H1 (cell line): ENCODE measurements at regions not wholly inside any gene's neighbourhood (a gene's known extent, or its start where the extent isn't known, plus 50 kb on each side); places are given as distances from the start of the nearest gene placed in this dataset.

Source experiments
- CTCF ChIA-PET: fragments of 300-600 bp; sonication (Branson Sonifier 250); formaldehyde crosslinking; loops from one replicate; lab custom pipeline; 2021; ENCODE audit not compliant: partially characterized antibody; lab: Charles Lee
- POLR2A ChIA-PET: fragments of 300-600 bp; sonication (Branson Sonifier 250); formaldehyde crosslinking; loops from one replicate; lab custom pipeline; 2021; ENCODE audit warnings: inconsistent platforms; ENCODE audit not compliant: partially characterized antibody; lab: Charles Lee
- DNase-seq, 2 experiments: peaks; one replicate each; pipeline versions ENCODE4 v3.0.0 to v3.0.0-alpha.2; 2010 to 2022; ENCODE audit warnings: low spot score in 2 of 2, low read depth in 1 of 2, mixed read lengths in 1 of 2
- FAIRE-seq: peaks from 2 replicates; lab custom pipeline; 2011; peaks lifted over from hg19 to GRCh38; lab: Jason Lieb, UNC
- H2AFZ ChIP-seq: 2 replicates; pipeline ENCODE4 v1.8.1; 2012; ENCODE audit warnings: low read length, inconsistent platforms
- H2AK5ac ChIP-seq: 2 replicates; pipeline ENCODE4 v1.6.1; 2013; ENCODE audit warnings: low read depth, low read length
- H2BK120ac ChIP-seq: replicated peaks from 2 replicates; pipeline ENCODE3; 2013; ENCODE audit warnings: low read depth, low read length, inconsistent platforms
- H2BK12ac ChIP-seq: 2 replicates; pipeline ENCODE4 v1.6.1; 2013; ENCODE audit warnings: low read depth, low read length
- H2BK15ac ChIP-seq: 2 replicates; pipeline ENCODE4 v1.6.1; 2013; ENCODE audit warnings: low read length
- H2BK20ac ChIP-seq: 2 replicates; pipeline ENCODE4 v1.6.1; 2013; ENCODE audit warnings: low read length
- H2BK5ac ChIP-seq: 2 replicates; pipeline ENCODE4 v1.6.1; 2013; ENCODE audit warnings: low read depth, low read length
- H3K14ac ChIP-seq: 2 replicates; pipeline ENCODE4 v1.6.1; 2013; ENCODE audit warnings: inconsistent platforms; ENCODE audit not compliant: insufficient read length
- H3K18ac ChIP-seq: 2 replicates; pipeline ENCODE4 v1.6.1; 2013; ENCODE audit warnings: low read length; ENCODE audit errors: extremely low read depth
- H3K23ac ChIP-seq: 2 replicates; pipeline ENCODE4 v1.6.1; 2013; ENCODE audit warnings: inconsistent platforms; ENCODE audit not compliant: insufficient read length
- H3K23me2 ChIP-seq: 2 replicates; pipeline ENCODE4 v1.6.1; 2013; ENCODE audit warnings: low read depth, low read length
- H3K27ac ChIP-seq: 2 replicates; pipeline ENCODE4 v1.6.1; 2011; ENCODE audit warnings: low read depth, low read length, inconsistent platforms
- H3K27me3 ChIP-seq, 4 experiments: replicated peaks in 1 of 4; 1 replicate in 1 of 4; 2 replicates in 3 of 4; pipeline versions ENCODE4 v1.6.1 to v1.8.1; 2011 to 2013; ENCODE audit warnings: low read length in 3 of 4, mild to moderate bottlenecking in 3 of 4, inconsistent platforms in 2 of 4, mixed read lengths in 2 of 4, moderate library complexity in 1 of 4; ENCODE audit not compliant: control insufficient read depth in 3 of 4, insufficient read depth in 3 of 4; ENCODE audit errors: extremely low read depth in 1 of 4
- H3K36me3 ChIP-seq, 4 experiments: 2 replicates each; pipeline versions ENCODE4 v1.6.1 to v1.8.1; 2011 to 2013; ENCODE audit warnings: mild to moderate bottlenecking in 4 of 4, low read length in 3 of 4, moderate library complexity in 2 of 4, control low read depth in 1 of 4, inconsistent platforms in 1 of 4; ENCODE audit not compliant: insufficient read depth in 4 of 4, control insufficient read depth in 2 of 4
- H3K4ac ChIP-seq: replicated peaks from 2 replicates; pipeline ENCODE3; 2013; ENCODE audit warnings: low read length, low read depth, mixed read lengths, inconsistent platforms; ENCODE audit not compliant: insufficient read length
- H3K4me1 ChIP-seq, 4 experiments: replicated peaks in 1 of 4; 1 replicate in 1 of 4; 2 replicates in 3 of 4; pipeline versions ENCODE4 v1.6.1 to v1.8.1; 2011 to 2013; ENCODE audit warnings: low read length in 3 of 4, inconsistent platforms in 2 of 4, mixed read lengths in 1 of 4; ENCODE audit not compliant: insufficient read depth in 4 of 4, control insufficient read depth in 3 of 4
- H3K4me2 ChIP-seq, 2 experiments: 2 replicates each; pipeline versions ENCODE4 v1.6.1 to v1.8.1; 2011 to 2013; ENCODE audit warnings: low read depth in 2 of 2, low read length in 2 of 2, control low read depth in 1 of 2, inconsistent platforms in 1 of 2, mild to moderate bottlenecking in 1 of 2; ENCODE audit not compliant: insufficient read depth in 1 of 2
- H3K4me3 ChIP-seq, 4 experiments: fragments of 200-600, 300-600 bp in 1 of 4; sonication (generic), shearing (Covaris generic), sonication (Bioruptor Twin) in 1 of 4; 2 replicates each; pipeline versions ENCODE4 v1.5.1 to v1.8.1; 2011 to 2016; ENCODE audit warnings: low read length in 4 of 4, low read depth in 3 of 4, control low read depth in 2 of 4, inconsistent platforms in 2 of 4, mild to moderate bottlenecking in 2 of 4, mixed read lengths in 1 of 4, moderate library complexity in 1 of 4; ENCODE audit not compliant: insufficient read depth in 2 of 4; ENCODE audit errors: extremely low read depth in 1 of 4
- H3K56ac ChIP-seq: replicated peaks from 2 replicates; pipeline ENCODE3; 2013; ENCODE audit warnings: low read depth, mild to moderate bottlenecking, mixed read lengths, low read length, inconsistent platforms; ENCODE audit not compliant: insufficient read length
- H3K79me1 ChIP-seq: 2 replicates; pipeline ENCODE4 v1.6.1; 2013; ENCODE audit warnings: low read depth, low read length, control low read depth
- H3K79me2 ChIP-seq, 2 experiments: 2 replicates each; pipeline versions ENCODE4 v1.6.1 to v1.8.1; 2012 to 2013; ENCODE audit warnings: low read length in 2 of 2, mild to moderate bottlenecking in 2 of 2, inconsistent platforms in 1 of 2; ENCODE audit not compliant: insufficient read depth in 2 of 2, control insufficient read depth in 1 of 2
- H3K9ac ChIP-seq, 4 experiments: replicated peaks in 1 of 4; 1 replicate in 1 of 4; 2 replicates in 3 of 4; pipeline versions ENCODE4 v1.6.1 to v1.8.1; 2011 to 2013; ENCODE audit warnings: low read depth in 3 of 4, low read length in 3 of 4, control low read depth in 2 of 4, mild to moderate bottlenecking in 2 of 4, moderate library complexity in 2 of 4, inconsistent platforms in 1 of 4; ENCODE audit errors: extremely low read depth in 1 of 4
- H3K9me3 ChIP-seq, 2 experiments: 2 replicates each; pipeline versions ENCODE4 v1.6.1 to v1.8.1; 2012 to 2013; ENCODE audit warnings: mild to moderate bottlenecking in 2 of 2, moderate library complexity in 2 of 2, control low read depth in 1 of 2, inconsistent platforms in 1 of 2, low read depth in 1 of 2, low read length in 1 of 2, mixed read lengths in 1 of 2; ENCODE audit not compliant: insufficient read depth in 2 of 2
- H4K20me1 ChIP-seq, 2 experiments: replicated peaks in 1 of 2; 2 replicates each; pipeline versions ENCODE3 to v1.8.1; 2011 to 2013; ENCODE audit warnings: inconsistent platforms in 2 of 2, low read length in 2 of 2, mild to moderate bottlenecking in 1 of 2; ENCODE audit not compliant: insufficient read depth in 2 of 2, control insufficient read depth in 1 of 2
- H4K5ac ChIP-seq: 2 replicates; pipeline ENCODE4 v1.6.1; 2013; ENCODE audit warnings: low read length, low read depth, mixed read lengths, inconsistent platforms; ENCODE audit not compliant: insufficient read length
- H4K8ac ChIP-seq: 2 replicates; pipeline ENCODE4 v1.8.0; 2013; ENCODE audit warnings: mild to moderate bottlenecking, moderate library complexity, low read length, inconsistent platforms; ENCODE audit not compliant: insufficient read depth; ENCODE audit errors: extremely low read depth
- H4K91ac ChIP-seq: replicated peaks from 2 replicates; pipeline ENCODE3; 2013; ENCODE audit warnings: low read length, mixed read lengths, inconsistent platforms; ENCODE audit not compliant: insufficient read length
- ASH2L ChIP-seq: fragments of 200-600, 300-600 bp; sonication (generic); IDR thresholded peaks from one replicate; pipeline ENCODE4 v1.7.1; 2017; ENCODE audit warnings: low read length
- ATF2 ChIP-seq: IDR thresholded peaks from 2 replicates; pipeline ENCODE4 v1.6.1; 2012; ENCODE audit warnings: low read length, inconsistent platforms
- BCL11A ChIP-seq, 2 experiments: IDR thresholded peaks; one replicate each; pipeline ENCODE4 v1.6.1; 2011; ENCODE audit warnings: low read depth in 2 of 2, low read length in 2 of 2, mild to moderate bottlenecking in 2 of 2
- CBX8 ChIP-seq: fragments of 300-800, 300-1000 bp; sonication (generic); IDR thresholded peaks from 2 replicates; pipeline ENCODE4 v1.7.1; 2016; ENCODE audit warnings: low read depth, low read length, borderline replicate concordance
- CHD1 ChIP-seq: IDR thresholded peaks from 2 replicates; pipeline ENCODE4 v1.6.1; 2012; ENCODE audit warnings: low read depth, low read length, improper control_type of control experiment
- CHD2 ChIP-seq: IDR thresholded peaks from 2 replicates; pipeline ENCODE4 v1.6.1; 2012; ENCODE audit warnings: low read length, improper control_type of control experiment
- CREB1 ChIP-seq: IDR thresholded peaks from 2 replicates; pipeline ENCODE4 v1.6.1; 2012; ENCODE audit warnings: inconsistent platforms
- EP300 ChIP-seq, 2 experiments: IDR thresholded peaks; 1 replicate in 1 of 2; 2 replicates in 1 of 2; pipeline ENCODE4 v1.6.1; 2011 to 2012; ENCODE audit warnings: low read depth in 2 of 2, low read length in 2 of 2, mild to moderate bottlenecking in 2 of 2, borderline replicate concordance in 1 of 2, inconsistent platforms in 1 of 2, moderate library complexity in 1 of 2
- HDAC2 ChIP-seq, 2 experiments: fragments of 300-600 bp in 1 of 2; sonication (generic) in 1 of 2; IDR thresholded peaks; 2 replicates each; pipeline ENCODE4 v1.6.1; 2011 to 2012; ENCODE audit warnings: low read depth in 2 of 2, low read length in 2 of 2, mild to moderate bottlenecking in 2 of 2, moderate library complexity in 2 of 2, borderline replicate concordance in 1 of 2, inconsistent platforms in 1 of 2
- NRF1 ChIP-seq: IDR thresholded peaks from 2 replicates; pipeline ENCODE4 v1.6.1; 2011; ENCODE audit warnings: mild to moderate bottlenecking, low read depth, low read length, improper control_type of control experiment
- POLR2AphosphoS5 ChIP-seq: IDR thresholded peaks from 2 replicates; pipeline ENCODE4 v1.6.1; 2011; ENCODE audit warnings: low read depth, low read length
- POU5F1 ChIP-seq: IDR thresholded peaks from 2 replicates; pipeline ENCODE4 v1.6.1; 2011; ENCODE audit warnings: low read depth, mild to moderate bottlenecking, low read length, moderate library complexity
- TAF1 ChIP-seq: IDR thresholded peaks from 2 replicates; pipeline ENCODE4 v1.6.1; 2011; ENCODE audit warnings: mild to moderate bottlenecking, low read depth, low read length
- TEAD4 ChIP-seq: IDR thresholded peaks from 2 replicates; pipeline ENCODE4 v1.6.1; 2012; ENCODE audit warnings: low read depth, low read length, inconsistent platforms, mixed read lengths
- WGBS, 2 experiments: shearing (Covaris generic) in 1 of 2; methylation state at CpG; one replicate each; pipeline versions ENCODE4 v1.1.6 to v1.1.7; 2013 to 2015; ENCODE audit warnings: low lambda C conversion rate in 2 of 2, mixed read lengths in 2 of 2, inconsistent platforms in 1 of 2, low coverage in 1 of 2, missing lambda C conversion rate in 1 of 2; ENCODE audit not compliant: insufficient replicate concordance in 2 of 2, insufficient coverage in 1 of 2, insufficient read length in 1 of 2; ENCODE audit errors: extremely low coverage in 1 of 2, missing lambda C conversion rate in 1 of 2; 5-methylcytosine and 5-hydroxymethylcytosine counted together

GRCh38 chr7:125602441-125602840, 672.8 kb upstream of the POT1 start:
- Histone ChIP-seq H2BK20ac (no peak overlapping the region), H3K4ac (no peak overlapping the region), H3K56ac (no peak overlapping the region), H4K8ac (no peak overlapping the region), H2AFZ (no peak overlapping the region), H3K4me2 (no peak overlapping the region), H2BK120ac (no peak overlapping the region), H2AK5ac (no peak overlapping the region), H3K27me3 (no peaks in the 10 kb centered on the region), H4K20me1 (no peaks in the 10 kb centered on the region), H3K9me3 (no peaks in the 10 kb centered on the region), H4K5ac (no peak overlapping the region), H3K23me2 (no peaks in the 10 kb centered on the region), H3K18ac (no peak overlapping the region), H3K4me3 (no peak overlapping the region), H3K36me3 (no peaks in the 10 kb centered on the region), H2BK15ac (no peak overlapping the region), H3K79me1 (no peaks in the 10 kb centered on the region), H2BK12ac (no peak overlapping the region), H3K23ac (no peak overlapping the region), H2BK5ac (no peak overlapping the region), H3K4me1 (no peaks in the 10 kb centered on the region), H4K91ac (no peak overlapping the region), H3K27ac (no peak overlapping the region), H3K79me2 (no peaks in the 10 kb centered on the region), H3K14ac (no peak overlapping the region), H3K9ac (no peak overlapping the region)
- no peak for DNase-seq
- FAIRE-seq, result no peak
- 94% methylated on average over 1 of the region's 1 CpG; no CpG with 5 or more reads in 1 of the 2 experiments for WGBS, 2 experiments
- ChIA-PET CTCF (interaction anchor here (0.6 kb wide), 1 partner anchor 65 kb away, joined by 4 read pairs; no protein-coding TSS in a partner anchor), POLR2A (no interaction called here)
- TF ChIP-seq CHD2 (no peak), HDAC2 (IDR thresholded peaks at IDR 0.05; ENCODE audit: borderline replicate concordance in 1 of 2, low read depth in 2 of 2, low read length in 2 of 2) (no peak), TAF1 (no peak), ATF2 (no peak), CREB1 (no peak), POU5F1 (no peak), CHD1 (no peak), POLR2AphosphoS5 (no peak), NRF1 (no peak), TEAD4 (no peak), CBX8 (no peak), ASH2L (no peak), EP300 (IDR thresholded peaks at IDR 0.05; ENCODE audit: borderline replicate concordance in 1 of 2, low read depth in 2 of 2, low read length in 2 of 2) (no peak), BCL11A (IDR thresholded peaks at IDR 0.05; ENCODE audit: low read depth in 2 of 2, low read length in 2 of 2) (no peak)
